HG03139 (cell line): ENCODE measurements at regions not wholly inside any gene's neighbourhood (a gene's known extent, or its start where the extent isn't known, plus 50 kb on each side); places are given as distances from the start of the nearest gene placed in this dataset.
"Not testable (repeated sequence)": the region's sequence is repeated elsewhere in the genome, so short reads cannot be mapped to it uniquely, and the experiment has no call there.

ENCODE experiments used
- ATAC-seq: cut with Tn5 transposase; IDR thresholded peaks from one replicate; pipeline ENCODE4 v1.9.1; 2021; ENCODE audit not compliant: unreplicated experiment

DNA sequence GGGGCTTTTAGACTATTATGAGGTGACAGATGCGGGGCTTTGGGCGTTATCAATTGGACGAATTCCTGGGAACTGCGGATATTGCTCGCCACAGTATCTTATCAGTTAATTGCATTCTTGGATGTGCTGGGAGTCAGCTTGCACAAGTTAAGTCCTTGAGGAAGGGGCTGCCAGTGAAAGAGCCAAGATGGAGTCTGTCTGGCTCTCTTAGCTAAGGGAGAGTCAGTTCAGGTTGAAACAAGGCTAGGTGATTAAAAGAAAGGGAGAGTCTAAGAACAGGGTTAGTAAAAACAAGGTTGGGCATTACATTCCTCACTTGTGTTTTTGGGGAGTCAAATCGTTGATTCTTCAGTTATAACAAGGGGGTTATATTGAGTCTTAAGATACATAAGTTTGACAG lies 162.5 kb upstream of the CCZ1B start:
- not testable (repeated sequence) for ATAC-seq

DNA sequence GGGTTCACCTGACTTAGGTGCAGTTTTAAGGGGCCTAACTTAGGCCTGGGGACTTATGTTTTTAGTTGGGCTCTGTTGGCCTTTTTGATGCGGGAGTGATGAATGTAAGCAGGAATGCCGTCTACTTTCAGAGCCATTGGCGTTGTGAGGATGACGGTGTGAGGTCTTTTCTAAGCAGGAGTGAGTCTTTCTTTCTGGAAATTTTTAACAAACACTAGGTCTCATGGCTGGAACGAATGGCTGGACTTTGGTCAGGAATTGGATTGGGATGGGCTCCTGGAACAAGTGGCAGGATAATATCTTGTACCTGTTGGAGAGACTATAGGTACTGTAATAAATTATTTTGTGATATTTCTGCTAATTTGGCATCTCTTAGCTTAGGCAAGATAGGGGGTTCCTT lies 163.9 kb upstream of the CCZ1B start:
- ATAC-seq: not testable (repeated sequence)

GRCh38 chr7:6990426-6991152 lies 164.5 kb upstream of the CCZ1B start:
- ATAC-seq: not testable (repeated sequence)

DNA sequence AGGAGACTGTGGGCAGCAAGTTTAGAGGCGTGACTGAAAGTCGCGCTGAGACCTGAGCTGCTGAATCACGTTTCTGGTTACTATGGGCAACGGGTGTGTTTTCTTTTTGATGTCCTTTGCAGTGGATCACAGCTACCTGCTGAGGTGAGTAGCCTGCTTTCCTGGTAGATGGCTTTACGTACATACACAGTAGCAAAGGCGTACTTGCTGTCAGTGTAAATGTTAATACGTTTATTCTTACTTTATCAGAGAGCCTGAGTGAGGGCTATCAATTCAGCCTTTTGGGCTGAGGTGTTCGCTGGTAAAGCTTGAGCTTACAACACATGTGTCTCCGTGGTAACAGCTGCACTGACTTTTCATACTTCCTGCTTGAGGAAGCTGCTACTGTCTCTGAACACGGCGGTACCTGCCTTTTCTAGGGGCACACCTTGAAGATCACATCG lies 165.1 kb upstream of the CCZ1B start:
- ATAC-seq: not testable (repeated sequence)

DNA sequence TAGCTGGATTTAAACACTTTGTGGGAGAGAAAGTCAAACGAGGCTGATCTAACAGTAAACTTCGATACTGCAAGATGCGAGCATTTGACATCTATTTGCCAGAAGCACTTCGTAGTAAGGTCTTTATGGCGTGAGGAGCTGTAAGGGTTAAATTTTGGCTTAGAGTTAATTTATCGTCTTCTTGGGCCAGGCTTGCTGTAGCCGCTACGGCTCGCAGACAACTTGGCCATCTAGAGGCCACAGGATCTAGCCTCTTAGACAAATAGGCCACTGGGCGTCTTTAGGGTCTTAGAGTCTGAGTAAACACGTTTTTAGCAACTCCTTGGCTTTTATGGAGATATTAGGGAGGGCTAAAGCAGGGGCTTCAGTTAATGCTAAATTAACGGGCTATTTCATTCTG lies 165.6 kb upstream of the CCZ1B start:
- not testable (repeated sequence) for ATAC-seq

- ATAC-seq: not testable (repeated sequence)
These were observed 166.1 kb upstream of the CCZ1B start for GRCh38 chr7:6992133-6992532.

GRCh38 chr7:6995026-6995425 lies 169.0 kb upstream of the CCZ1B start:
- ATAC-seq: not testable (repeated sequence)

DNA sequence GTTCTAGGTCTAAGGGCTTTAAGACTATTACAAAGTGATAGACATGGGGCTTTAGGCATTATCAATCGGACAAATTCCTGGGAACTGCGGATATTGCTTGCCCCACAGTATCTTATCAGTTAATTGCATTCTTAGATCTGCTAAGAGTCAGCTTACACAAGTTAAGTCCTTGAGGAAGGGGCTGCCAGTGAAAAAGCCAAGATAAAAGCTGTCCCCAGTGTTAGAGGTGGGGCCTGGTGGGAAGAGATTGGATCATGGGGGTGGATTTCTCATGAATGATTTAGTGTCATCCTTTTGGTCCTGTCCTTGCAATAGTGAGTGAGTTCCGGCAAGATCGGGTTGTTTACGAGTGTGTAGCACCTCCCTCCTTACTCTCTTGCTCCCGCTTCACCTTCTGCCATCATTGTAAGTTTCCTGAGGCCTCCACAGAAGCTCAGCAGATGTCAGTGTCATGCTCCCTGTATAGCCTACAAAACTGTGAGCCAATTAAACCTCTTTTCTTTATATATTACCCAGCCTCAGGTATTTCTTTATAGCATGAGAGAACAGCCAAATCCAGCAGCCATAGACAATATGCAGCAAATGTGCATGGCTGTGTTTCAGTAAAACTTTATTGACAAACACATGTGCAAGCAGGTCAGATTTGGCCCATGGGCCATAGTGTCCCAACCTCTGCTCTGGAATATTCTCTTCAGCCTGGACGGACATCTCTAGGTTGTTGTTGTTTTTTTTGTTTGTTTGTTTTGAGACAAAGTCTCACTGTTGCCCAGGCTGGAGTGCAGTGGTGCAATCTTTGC lies 169.6 kb upstream of the CCZ1B start:
- not testable (repeated sequence) for ATAC-seq

DNA sequence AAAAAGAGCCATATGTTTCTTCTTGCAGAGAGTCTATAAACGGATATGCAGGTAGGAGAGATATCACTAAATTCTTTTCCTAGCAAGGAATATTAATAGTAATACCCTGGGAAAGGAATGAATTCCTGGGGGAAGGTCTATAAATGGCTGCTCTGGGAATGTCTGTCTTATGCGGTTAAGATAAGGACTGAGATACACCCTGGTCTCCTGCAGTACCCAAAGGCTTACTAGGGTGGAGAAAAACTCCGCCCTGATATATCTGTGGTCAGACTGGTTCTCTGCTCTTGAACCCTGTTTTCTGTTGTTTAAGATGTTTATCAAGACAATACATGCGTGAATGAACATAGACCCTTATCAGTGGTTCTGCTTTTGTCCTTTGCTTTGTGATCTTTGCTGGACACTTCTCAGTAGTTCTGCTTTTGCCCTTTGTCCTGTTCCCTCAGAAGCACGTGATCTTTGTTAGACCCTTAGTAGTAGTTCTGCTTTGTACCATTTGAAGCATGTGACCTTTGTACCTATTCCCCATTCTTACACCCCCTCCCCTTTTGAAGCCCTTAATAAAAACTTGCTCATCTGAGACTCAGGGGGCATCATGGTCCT lies 173.1 kb upstream of the CCZ1B start:
- not testable (repeated sequence) for ATAC-seq

DNA sequence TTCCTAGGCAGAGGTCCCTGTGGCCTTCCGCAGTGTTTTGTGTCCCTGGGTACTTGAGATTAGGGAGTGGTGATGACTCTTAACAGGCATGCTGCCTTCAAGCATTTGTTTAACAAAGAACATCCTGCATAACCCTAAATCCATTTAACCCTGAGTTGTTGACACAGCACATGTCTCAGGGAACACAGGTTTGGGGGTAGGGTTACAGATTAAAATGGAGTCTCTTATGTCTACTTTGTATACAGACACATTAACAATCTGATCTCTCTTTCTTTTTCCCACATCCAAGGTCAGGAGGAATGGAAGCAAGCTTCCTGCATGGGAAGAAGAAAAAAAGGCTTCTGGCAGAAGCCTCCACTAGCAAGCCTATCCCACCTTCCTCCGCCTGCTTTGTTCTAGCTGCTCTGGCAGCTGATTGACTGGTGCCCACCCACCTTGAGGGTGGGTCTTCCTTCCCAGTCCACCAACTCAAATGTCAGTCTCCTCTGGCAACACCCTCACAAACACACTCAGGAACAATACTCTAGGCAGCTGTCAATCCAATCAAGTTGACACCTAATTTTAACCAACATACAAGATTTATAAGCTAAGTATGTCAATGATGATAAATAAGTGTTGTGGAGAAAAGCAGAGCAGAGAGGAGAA lies 176.5 kb upstream of the CCZ1B start:
- ATAC-seq: no peak

DNA sequence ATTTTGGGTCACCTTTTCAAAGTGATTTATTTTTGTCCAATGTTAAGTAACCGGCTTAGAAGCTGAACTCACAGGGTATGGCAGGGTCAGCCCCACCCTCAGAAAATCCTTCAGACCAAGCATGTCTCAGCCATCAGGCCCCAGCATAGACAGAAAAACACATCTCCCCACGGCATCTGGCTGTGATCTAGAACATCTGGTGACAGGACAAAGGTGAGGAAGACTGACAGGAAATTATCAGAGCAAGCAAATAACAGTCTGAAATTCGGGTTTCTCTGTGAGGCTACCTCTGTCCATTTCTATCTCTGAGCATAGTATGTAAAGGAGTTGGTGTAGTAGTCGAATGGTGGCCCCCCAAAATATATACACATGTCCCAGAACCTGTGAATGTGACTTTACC lies 177.0 kb upstream of the C1GALT1 start:
- no peak for ATAC-seq

GRCh38 chr7:7005949-7006348 lies 176.4 kb upstream of the C1GALT1 start:
- ATAC-seq: not testable (repeated sequence)

- not testable (repeated sequence) for ATAC-seq
These were observed 171.1 kb upstream of the C1GALT1 start for GRCh38 chr7:7011241-7011640.

- ATAC-seq: not testable (repeated sequence)
These were observed 170.6 kb upstream of the C1GALT1 start for GRCh38 chr7:7011751-7012150.

DNA sequence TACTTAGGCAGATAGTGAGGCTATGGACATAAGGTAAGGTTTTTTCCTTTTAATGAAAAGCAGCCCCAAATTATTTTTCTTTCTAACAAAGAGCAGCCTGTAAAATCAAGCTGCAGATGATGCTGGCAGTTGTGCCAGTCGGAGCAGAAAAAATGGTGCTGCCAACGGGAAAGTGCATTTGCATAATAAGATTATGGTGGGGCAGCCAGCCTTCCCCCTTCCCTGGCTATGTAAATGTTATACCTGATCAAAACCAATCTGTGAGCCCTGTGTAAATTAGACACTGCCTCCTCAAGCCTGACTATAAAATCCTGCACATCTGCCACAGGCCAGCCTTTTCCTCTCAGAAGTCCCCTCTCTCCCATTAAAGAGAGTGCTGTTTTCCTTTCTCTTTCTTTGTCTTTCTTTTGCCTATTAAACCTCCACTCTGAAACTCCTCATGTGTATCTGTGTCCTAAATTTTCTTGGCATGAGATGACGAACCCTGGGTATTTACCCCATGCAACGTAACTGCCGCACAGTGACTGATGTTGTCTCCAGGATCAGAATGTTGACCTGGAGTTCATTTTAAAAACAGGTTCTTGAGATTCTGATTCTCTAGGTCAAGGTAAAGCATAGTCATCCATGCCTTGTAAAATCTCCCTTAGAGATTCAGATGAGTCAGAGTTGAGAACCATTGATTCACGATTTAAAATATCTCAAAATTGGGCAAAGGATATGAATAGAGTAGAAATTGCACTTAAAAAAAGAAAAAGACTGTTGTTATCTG lies 167.3 kb upstream of the C1GALT1 start:
- no peak for ATAC-seq

DNA sequence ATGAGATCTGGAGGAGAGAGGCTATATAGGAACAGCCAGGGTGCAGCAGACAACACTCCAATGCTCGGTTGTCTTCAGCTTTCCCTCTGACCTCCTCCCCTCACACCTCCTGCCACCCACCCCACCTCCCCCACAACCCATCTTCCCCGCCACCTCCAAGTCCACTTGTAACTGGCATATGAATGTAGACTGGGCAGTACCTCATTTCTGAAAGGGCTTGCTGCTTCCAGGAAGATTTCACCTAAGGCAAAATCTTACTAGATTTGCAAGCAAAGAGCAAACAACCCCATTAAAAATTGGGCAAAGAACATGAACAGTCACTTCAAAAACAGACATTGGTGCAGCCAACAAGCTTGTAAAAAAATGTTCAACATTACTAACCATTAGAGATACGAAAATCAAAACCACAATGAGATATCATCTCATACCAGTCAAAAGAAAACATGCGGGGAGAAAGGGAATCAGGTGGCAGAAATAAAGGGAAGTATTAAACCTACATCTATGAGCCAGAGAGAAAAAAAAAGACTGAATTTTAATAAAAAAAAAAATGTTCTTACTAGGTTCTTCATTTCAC lies 164.6 kb upstream of the C1GALT1 start:
- no peak for ATAC-seq

DNA sequence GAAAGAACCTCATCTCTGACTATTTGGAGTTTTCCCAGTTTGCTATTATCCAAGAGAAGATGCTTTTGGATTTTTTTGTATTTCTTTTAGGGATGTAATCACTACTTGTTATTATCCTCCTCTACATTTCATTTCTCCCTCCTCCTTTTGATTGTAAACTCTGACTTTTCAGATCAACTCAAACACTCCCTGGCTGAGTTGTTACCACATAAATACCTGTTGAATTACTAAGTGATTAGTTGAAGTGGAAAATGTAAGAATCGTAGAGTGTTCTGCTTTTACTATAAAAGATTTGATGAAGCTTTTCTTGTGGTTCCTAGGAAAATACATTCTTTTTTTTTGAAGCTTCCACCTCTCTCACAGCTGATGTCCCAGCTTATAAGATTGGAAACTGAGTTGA lies 164.1 kb upstream of the C1GALT1 start:
- ATAC-seq: no peak

GRCh38 chr7:7032221-7032620 lies 150.1 kb upstream of the C1GALT1 start:
- no peak for ATAC-seq

GRCh38 chr7:7035851-7036250 lies 146.5 kb upstream of the C1GALT1 start:
- no peak for ATAC-seq

DNA sequence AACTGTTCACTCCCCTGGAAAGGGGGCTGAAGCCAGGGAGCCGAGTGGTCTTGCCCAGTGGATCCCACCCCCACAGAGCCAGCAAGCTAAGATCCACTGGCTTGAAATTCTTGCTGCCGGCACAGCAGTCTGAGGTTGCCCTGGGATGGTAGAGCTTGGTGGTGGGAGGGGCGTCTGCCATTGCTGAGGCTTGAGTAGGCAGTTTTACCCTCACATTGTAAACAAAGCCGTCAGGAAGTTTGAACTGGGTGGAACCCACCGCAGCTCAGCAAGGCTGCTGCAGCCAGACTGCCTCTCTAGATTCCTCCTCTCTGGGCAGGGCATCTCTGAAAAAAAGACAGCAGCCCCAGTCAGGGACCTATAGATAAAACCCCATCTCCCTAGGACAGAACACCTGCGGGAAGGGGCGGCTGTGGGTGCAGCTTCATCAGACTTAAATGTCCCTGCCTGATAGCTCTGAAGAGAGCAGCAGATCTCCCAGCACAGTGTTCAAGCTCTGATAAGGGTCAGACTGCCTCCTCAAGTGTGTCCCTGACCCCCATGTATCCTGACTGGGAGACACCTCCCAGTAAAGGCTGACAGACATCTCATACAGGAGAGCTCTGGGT lies 140.0 kb upstream of the C1GALT1 start:
- ATAC-seq: not testable (repeated sequence)
